PFSK-1 (cell line): ENCODE measurements at regions not wholly inside any gene's neighbourhood (a gene's known extent, or its start where the extent isn't known, plus 50 kb on each side); places are given as distances from the start of the nearest gene placed in this dataset.

Source experiments
- FOXP2 ChIP-seq: optimal IDR thresholded peaks from 2 replicates; pipeline ENCODE3; 2011; ENCODE audit warnings: borderline replicate concordance, control low read depth, inconsistent platforms; ENCODE audit not compliant: insufficient read depth; ENCODE audit errors: extremely low read length, extremely low read depth
- POLR2AphosphoS5 ChIP-seq: IDR thresholded peaks from 2 replicates; pipeline ENCODE4 v1.6.1; 2012; ENCODE audit warnings: low read depth, mild to moderate bottlenecking, control low read depth, low read length, moderate library complexity
- REST ChIP-seq, 2 experiments: IDR thresholded peaks; 2 replicates each; pipeline versions ENCODE4 v1.6.1 to v1.8.0; 2011 to 2012; ENCODE audit warnings: low read depth in 2 of 2, low read length in 2 of 2, control low read depth in 1 of 2, inconsistent platforms in 1 of 2, mild to moderate bottlenecking in 1 of 2, moderate library complexity in 1 of 2; ENCODE audit not compliant: insufficient read depth in 1 of 2
- SIN3A ChIP-seq: IDR thresholded peaks from 2 replicates; pipeline ENCODE4 v1.6.1; 2012; ENCODE audit warnings: mild to moderate bottlenecking, low read length, moderate library complexity, borderline replicate concordance; ENCODE audit not compliant: insufficient read depth
- TAF1 ChIP-seq: IDR thresholded peaks from 2 replicates; pipeline ENCODE4 v1.6.1; 2012; ENCODE audit warnings: low read length, control low read depth, borderline replicate concordance; ENCODE audit not compliant: insufficient read depth

DNA sequence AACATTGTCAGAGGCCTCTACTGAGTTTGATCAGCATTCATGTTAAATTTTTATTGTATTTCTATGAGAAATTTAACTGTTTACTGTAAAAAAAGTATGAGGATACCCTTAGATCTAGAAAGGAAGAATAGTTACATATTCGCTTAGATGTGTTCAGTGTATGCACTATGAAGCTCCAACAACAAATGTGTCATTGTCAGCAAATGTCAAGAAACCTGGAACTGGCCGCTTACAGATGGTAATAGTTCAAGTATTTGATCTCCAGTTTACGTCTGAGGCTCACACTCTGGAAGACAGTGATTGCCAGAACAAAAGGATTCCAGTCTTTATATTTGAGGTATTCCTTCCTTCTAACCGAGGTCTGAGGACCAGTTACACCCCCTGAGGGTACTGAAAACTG is 921.2 kb upstream of the LRRTM1 start:
- TF ChIP-seq TAF1: no peak
- TF ChIP-seq REST (IDR thresholded peaks at IDR 0.05; ENCODE audit: insufficient read depth in 1 of 2, low read depth in 2 of 2, low read length in 2 of 2): no peak
- TF ChIP-seq POLR2AphosphoS5: no peak
- TF ChIP-seq FOXP2: no peak
- TF ChIP-seq SIN3A: no peak

DNA sequence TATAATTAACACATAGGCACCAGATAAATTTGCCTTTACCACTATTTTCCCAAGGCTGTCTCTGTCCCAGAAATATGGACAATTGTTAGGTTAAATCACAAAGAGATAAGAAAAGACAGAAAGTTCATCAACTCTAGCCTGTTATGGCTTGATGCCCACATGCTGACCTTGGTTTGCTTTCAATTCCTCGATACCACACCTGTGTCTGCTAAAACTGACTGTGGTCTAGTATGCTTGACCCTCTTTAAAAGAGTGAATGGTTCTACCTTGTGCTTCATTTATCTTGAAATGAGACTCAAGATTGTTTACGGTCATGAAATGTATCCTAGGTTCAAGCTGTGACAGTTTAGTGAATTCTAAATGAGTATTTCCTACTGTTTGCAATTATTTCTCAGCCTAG is 909.0 kb upstream of the LRRTM1 start:
- TF ChIP-seq POLR2AphosphoS5: no peak

- TF ChIP-seq REST (IDR thresholded peaks at IDR 0.05; ENCODE audit: insufficient read depth in 1 of 2, low read depth in 2 of 2, low read length in 2 of 2) (no peak), POLR2AphosphoS5 (no peak), SIN3A (no peak), FOXP2 (no peak), TAF1 (no peak)
Observed at GRCh38 chr2:81206216-81206615, 901.7 kb upstream of the LRRTM1 start.

- TF ChIP-seq REST (IDR thresholded peaks at IDR 0.05; ENCODE audit: insufficient read depth in 1 of 2, low read depth in 2 of 2, low read length in 2 of 2): no peak
- TF ChIP-seq FOXP2: no peak
- TF ChIP-seq SIN3A: no peak
- TF ChIP-seq TAF1: no peak
Observed at GRCh38 chr2:81196933-81197628, 892.5 kb upstream of the LRRTM1 start.

DNA sequence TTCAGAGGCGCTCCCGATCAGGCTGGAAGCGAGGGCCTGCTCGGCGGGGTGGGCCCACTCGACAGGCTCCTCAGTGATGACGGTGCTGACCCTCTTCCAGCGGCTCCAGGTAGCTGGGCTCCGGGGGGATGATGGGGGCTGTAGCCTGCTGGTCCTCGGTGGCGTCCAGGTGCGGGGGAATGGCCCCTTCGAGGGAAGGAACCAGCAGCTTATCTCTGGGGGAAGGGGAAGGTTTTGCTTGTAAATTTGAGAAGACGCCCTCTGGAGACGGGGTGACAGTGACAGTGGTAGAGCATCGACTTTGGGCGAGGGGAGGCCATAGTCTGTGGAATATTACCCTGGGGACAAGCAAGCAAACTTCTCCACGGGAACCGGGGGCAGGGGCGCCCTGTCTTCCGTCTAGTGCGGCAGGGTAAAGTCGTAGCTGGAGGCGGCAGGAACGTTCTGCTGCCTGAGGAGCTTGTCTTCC is 891.9 kb upstream of the LRRTM1 start:
- TF ChIP-seq REST (IDR thresholded peaks at IDR 0.05; ENCODE audit: insufficient read depth in 1 of 2, low read depth in 2 of 2, low read length in 2 of 2): no peak
